IPS-NIHi11 (cell line): ENCODE measurements at regions not wholly inside any gene's neighbourhood (a gene's known extent, or its start where the extent isn't known, plus 50 kb on each side); places are given as distances from the start of the nearest gene placed in this dataset.

Source experiments
- DNase-seq: peaks from one replicate; pipeline ENCODE4 v3.0.0; 2012; ENCODE audit warnings: mixed read lengths, low spot score

DNA sequence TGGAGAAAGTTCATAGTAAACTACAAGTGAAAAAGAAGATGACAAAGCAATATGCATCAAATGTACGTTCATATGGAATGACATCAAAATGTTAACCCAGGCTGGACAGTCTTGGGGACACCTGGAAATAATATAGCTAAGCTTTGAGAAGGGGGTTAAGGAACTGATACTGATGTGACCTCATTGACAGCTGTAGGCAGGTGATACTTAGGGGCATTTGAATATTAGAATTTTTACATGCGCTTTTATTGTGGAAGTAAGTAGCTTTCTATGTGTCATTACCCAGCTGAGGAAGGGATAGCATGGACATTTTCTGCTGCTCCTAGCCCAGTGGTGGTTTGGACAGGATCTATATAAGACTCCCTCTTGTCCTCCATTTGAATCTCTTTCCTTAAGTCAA lies 299.7 kb downstream of the CWC27 start:
- no peak for DNase-seq

DNA sequence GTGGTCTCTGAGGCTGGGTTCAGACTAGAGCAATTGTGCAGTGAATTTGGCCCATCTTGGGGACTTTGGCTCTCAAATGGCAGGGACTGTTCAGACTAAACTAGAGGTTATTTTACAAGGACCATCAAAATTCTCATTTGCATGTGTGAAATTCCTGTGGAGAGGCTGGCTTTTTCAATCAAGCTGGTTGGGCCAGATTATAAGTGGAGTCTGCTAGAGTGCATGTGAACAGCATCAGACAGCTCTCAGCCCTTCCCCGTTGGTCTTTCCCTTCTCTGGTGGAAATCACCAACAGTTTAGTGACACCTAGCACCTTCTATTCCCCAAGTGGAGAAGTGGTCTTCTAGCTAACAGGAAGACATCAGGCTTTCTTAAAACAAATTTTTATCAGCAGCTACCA lies 301.3 kb downstream of the CWC27 start:
- DNase-seq = no peak

DNA sequence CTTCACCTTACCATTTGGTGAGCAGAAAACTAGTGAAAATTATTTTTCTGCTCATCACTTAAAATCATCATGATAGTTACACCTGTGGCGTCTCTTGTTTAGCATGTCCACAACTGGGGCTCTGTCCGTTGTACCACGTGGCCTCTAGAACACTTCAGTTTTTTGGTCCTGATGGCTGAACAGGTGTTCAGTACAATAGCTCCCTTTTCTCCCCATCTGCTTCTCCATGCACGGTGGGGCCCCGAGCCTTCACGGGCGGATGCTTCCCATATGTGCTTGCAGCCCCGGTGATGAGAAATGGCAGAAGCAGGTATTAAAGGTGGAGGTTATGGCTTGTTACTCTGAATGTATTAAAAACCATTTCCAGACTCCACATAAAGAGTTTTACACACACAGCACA lies 304.1 kb downstream of the CWC27 start:
- DNase-seq = no peak

DNA sequence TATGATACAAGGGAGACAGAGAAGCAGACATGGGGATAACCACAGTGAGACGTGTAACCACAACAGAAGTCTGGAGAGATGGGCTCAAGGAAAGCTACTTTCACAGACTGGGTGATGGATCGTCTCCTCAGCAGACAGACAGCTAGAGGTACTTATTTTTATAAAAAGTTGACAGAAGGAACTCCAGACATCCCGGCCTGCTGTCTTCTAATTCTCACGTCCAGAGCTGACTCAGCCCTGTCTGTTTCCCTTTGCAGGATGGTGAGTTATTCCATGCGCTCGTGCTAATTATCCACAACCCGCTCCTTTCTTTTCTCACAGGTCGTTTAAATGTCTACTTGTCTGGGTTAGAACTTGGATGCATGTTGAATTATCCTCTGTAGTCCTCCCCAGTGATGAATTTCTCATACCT lies 304.5 kb downstream of the CWC27 start:
- DNase-seq = no peak

DNA sequence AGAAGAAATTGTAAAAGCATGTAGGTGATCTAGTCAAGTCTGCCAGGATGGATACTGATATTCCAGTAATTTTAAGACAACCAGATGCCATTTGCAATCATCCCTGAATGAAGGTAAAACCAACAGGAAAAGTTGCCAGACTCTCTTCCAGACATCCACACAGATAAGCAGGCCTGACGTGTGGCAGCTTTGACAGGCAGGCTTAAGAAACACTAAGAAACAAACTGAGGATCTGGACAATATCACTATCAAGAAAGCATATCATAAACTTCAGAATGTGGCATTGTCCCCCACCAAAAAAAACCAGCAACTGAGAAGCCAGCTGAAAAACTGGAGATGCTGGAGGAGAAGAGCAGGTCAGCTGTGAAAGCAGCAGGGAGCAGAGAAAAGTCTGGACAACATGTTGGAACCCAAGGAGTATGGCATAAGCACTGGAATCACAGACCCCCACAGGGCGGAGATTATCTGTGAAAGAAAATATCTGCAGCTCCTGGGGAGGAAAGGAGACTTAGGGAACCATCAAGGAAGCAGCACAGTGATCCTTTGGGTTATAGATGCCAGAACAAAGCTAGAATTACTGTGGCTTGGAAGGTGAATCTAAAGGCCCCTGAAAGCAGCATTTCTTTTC lies 307.0 kb downstream of the CWC27 start:
- DNase-seq = no peak

DNA sequence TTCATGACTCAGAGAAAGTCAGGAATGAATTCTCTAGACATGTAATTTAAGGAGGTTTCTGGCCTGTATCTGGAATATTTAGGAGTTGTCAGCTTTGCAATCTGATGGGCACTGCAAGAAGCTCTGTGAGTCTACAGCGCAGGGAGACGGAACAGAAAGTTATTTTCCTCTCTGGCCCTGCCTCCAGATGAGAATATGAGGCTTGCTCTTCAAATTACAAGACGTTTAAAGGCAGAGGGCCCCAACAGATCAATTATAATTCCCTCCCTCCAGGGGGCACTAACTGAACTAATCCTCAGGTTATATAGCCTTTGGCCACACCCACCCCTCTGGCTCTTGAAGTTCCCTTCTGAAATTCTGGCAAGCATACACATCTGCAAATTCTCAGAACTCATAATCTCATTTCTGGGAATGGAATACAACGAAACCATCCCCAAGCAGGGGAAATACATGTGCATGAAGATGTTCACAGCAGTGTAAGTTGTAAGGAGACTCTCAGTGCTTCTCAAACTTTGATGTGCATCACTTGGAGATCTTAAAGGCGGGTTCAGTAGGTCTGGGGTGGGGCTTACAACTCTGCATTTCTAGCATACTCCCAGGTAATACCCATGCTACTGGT lies 307.6 kb downstream of the CWC27 start:
- peak; percentile 64 for DNase-seq

DNA sequence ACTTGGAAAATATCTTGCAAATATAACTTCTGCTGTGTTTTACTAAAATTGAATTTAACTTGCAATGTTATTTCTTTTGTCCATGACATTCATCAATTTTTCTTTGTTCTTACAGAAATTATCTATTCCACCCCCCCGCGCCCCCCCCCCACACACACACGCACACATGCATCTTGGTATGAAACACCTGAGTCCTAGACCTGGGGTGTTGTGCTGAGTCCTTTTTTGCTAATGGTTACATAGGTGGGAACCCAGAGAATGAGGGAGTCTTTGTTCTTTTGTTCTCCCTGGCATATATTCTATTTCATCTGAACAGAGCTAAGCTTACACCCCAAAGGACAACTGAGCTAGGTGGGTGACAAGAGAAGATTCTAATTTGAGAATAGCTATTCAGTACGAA lies 308.9 kb downstream of the CWC27 start:
- no peak for DNase-seq

DNA sequence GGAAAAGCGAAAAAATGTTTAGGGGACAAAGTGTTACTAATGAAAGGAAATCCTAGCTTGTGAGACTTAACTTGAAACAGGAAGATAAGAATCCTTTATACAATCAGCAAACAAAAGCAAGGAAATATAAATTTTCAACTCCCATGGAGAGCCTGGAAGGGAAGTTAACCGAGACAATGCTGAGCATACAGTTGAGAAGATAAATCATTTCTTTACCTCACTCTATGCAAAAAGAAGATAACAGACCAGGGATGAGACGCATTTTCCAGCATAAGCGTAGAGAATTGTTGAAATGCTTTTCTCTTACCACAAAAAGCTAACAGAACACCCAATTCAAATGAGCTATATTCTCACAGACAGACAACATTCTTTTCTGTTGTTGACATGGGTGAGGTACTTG lies 309.6 kb downstream of the CWC27 start:
- no peak for DNase-seq

DNA sequence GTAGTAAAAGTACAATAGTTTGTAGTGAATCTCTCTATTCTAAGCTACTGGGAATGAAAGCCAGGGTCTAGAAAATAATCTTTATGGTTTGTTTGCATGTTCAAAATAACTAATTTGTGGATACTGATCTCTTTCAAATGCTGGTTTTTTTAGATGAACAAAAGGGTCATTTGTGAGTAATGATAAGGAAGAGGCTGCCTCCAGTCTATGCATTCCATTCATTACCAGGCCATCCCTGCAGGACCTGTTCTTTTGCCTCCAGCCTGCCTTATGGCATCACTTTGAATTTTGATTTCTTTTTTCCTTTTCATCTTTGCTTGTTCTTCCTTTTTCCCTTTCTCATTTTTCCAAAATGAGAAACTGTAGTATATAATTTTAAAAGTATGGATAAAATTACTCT lies 312.3 kb downstream of the CWC27 start:
- no peak for DNase-seq

DNA sequence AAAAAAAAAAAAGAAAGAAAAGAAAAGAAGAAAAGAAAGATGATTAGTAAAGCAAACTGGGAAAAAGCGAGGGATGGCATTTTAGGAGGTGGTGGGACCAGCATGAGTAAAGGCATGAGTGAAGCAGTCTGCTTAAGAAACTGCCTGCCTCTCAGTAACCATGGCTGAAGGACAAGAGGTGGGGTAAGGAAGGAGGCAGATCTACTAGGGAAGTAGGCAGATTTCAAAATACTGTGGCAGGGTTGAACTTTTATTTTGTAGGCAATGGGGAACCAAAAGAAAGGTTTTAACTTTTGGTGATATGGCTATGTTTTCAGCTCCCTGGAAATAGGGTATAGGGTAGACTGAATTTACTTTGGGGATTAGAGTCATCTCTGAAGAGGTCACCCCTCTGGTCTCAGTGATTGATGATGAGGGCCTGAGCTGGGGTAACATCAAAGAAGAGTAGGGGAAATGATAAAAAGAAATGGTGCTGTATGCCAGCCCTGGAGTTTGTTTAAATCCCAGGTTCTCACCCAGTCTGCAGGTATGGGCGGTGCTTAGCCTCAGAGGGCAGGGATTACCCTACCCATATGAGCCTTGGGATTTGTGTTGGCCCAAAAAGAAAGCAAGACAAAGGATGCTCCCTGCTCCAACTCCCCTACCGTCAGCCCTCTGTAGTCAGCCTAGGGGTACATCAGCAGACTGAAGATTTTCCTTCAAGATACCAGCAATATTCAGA lies 316.2 kb downstream of the CWC27 start:
- DNase-seq = no peak

DNA sequence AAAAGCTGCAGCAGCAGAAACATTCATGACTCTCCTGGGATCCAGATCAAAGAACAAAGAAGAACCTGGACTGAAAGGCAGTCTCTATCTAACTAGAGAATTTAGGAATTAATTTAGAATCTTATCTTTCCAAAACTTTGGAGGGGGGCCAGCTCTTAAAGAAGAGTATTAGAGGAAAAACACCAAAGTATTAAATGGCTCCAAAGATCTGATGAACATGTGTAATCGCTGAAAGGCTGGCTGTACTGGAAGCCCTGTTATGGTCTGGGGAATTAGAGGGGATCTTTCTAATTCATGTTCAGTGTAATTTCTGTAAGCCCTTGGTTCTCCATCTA lies 316.8 kb downstream of the CWC27 start:
- DNase-seq = no peak

DNA sequence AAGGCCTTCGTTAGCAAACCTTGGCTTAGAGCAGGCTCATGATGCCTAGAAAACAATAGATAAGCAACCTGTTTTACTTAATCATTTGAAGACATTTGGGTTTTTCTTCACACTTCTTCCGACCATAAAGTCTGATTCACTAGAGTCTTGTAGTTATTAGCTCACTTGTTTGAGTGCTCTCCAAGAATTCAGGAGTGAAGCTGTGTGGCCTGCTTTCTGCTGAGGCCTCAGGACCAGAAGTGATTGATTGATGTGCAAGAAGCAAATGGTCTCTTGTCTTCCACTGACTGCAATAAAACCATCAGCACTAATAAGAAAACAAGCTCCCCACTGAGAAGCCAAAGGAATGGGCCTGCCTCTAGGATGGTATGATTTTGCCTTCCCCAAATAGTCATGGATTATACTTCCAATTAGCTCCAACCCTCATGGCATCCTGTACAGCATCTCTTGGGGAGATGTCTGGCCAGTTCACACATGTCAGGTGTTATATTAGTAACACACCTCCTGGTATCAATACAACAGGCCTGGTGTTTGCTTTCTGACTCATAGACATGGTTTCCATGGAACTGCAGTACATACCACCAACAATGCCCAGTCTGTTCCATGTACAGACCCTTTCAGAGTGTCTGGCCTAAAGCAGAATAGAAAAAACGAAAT lies 317.6 kb downstream of the CWC27 start:
- no peak for DNase-seq

DNA sequence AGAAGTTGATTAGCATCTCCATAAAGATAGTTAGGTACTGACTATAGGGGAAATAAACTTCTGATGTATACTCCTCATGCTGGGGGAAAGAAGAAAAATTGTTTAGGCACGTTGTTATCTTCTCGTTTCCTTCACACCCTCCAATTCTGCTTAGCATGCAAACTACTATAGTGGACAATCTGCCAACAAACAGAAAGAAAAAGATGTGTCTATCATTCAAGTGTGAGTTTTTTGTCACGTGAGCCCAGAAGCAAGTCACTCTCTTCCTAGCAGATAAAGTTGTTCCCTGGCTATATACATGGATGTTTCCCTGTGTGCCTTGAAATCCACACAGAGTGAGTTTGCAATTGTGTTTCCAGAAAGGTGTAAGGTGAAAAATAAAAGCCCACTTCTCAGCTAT lies 318.4 kb downstream of the CWC27 start:
- no peak for DNase-seq

DNA sequence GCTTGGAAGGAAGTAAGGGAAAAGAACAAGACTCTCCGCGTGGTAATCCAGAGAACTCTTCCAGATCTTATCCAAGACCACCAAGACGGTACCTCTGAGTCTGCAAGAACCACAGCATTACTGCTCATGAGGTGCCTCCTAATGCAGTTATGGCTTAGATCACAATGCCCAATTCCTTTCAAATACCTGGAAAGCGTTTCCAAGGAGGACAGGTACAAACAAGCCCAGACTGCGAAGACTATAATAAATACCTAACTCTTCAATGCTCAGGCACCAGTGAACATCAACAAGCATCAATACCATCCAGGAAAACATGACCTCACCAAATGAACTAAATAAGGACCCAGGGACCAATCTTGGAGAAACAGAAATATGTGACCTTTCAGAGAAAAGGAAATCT lies 325.5 kb downstream of the CWC27 start:
- no peak for DNase-seq

DNA sequence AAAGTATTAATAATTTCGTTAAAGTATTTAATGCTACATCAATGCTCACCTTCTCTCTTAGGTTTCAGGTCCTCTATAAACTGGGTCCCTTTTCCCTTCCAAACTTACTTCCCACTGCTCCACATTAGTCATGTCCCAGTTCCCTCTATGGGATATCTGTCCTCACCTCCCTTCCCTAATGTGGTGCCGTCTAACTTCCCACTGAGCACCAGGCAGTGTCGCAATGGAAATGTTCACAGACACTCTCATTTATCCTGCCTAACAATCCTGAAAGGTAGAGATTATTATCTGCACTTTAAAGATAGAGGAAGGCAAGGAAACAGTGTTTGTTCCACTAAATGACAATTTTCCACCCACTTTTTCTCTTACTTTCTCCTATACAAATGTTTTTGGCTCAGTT lies 329.7 kb downstream of the CWC27 start:
- DNase-seq = no peak
